AML-193 (cell line): ENCODE measurements at regions not wholly inside any gene's neighbourhood (a gene's known extent, or its start where the extent isn't known, plus 50 kb on each side); places are given as distances from the start of the nearest gene placed in this dataset.
"Not testable (repeated sequence)": the region's sequence is repeated elsewhere in the genome, so short reads cannot be mapped to it uniquely, and the experiment has no call there.

Source experiments
- DNase-seq, 2 experiments: peaks; one replicate each; lab custom pipeline; 2025; lab: John Stamatoyannopoulos, UW

GRCh38 chr5:130479045-130479804 lies 575.0 kb downstream of the CHSY3 start:
- no peak for DNase-seq

GRCh38 chr5:130476325-130476724 lies 572.1 kb downstream of the CHSY3 start:
- DNase-seq, result no peak

- DNase-seq, result no peak
Measured at GRCh38 chr5:130462516-130462915, 558.3 kb downstream of the CHSY3 start.

GRCh38 chr5:130455175-130455574 lies 550.9 kb downstream of the CHSY3 start:
- no peak for DNase-seq

- no peak for DNase-seq
Measured at GRCh38 chr5:130452744-130453143, 548.5 kb downstream of the CHSY3 start.

GRCh38 chr5:130436430-130436829 lies 532.2 kb downstream of the CHSY3 start:
- DNase-seq, result no peak

GRCh38 chr5:130427222-130427955 lies 523.1 kb downstream of the CHSY3 start:
- no peak for DNase-seq

- no peak for DNase-seq
Measured at GRCh38 chr5:130425424-130425823, 521.2 kb downstream of the CHSY3 start.

GRCh38 chr5:130424341-130424740 lies 520.1 kb downstream of the CHSY3 start:
- DNase-seq, result no peak

- no peak for DNase-seq
Measured at GRCh38 chr5:130402906-130403305, 498.6 kb downstream of the CHSY3 start.

GRCh38 chr5:130400091-130400490 lies 495.8 kb downstream of the CHSY3 start:
- no peak for DNase-seq

- DNase-seq, result no peak
Measured at GRCh38 chr5:130398825-130399224, 494.6 kb downstream of the CHSY3 start.

- not testable (repeated sequence) for DNase-seq
Measured at GRCh38 chr5:130397727-130398126, 493.5 kb downstream of the CHSY3 start.

- no peak for DNase-seq
Measured at GRCh38 chr5:130397132-130397531, 492.9 kb downstream of the CHSY3 start.

- DNase-seq, result not testable (repeated sequence)
Measured at GRCh38 chr5:130391727-130392264, 487.5 kb downstream of the CHSY3 start.

- no peak for DNase-seq
Measured at GRCh38 chr5:130386155-130386554, 481.9 kb downstream of the CHSY3 start.

- DNase-seq, result no peak
Measured at GRCh38 chr5:130385656-130386055, 481.4 kb downstream of the CHSY3 start.

GRCh38 chr5:130365956-130366355 lies 461.7 kb downstream of the CHSY3 start:
- no peak for DNase-seq

- no peak for DNase-seq
Measured at GRCh38 chr5:130350131-130350530, 445.9 kb downstream of the CHSY3 start.

GRCh38 chr5:130337179-130337888 lies 433.1 kb downstream of the CHSY3 start:
- no peak for DNase-seq

GRCh38 chr5:130335117-130335516 lies 430.9 kb downstream of the CHSY3 start:
- no peak for DNase-seq

- no peak for DNase-seq
Measured at GRCh38 chr5:130333089-130333488, 428.8 kb downstream of the CHSY3 start.

- DNase-seq, result no peak
Measured at GRCh38 chr5:130331332-130331731, 427.1 kb downstream of the CHSY3 start.
